ENCODE measurements at regions not wholly inside any gene's neighbourhood (a gene's known extent, or its start where the extent isn't known, plus 50 kb on each side); places are given as distances from the start of the nearest gene placed in this dataset.
A peak's percentile ranks its signal among the peaks of the same experiment; 100 is the strongest.

- no peak for DNase-seq (ENCODE audit: insufficient read length, low spot score)
- FAIRE-seq: peak; percentile 33
- TF ChIP-seq SPI1 (IDR thresholded peaks at IDR 0.05; ENCODE audit: low read depth, low read length) (no peak), POLR2A (IDR thresholded peaks at IDR 0.05; ENCODE audit: low read depth, low read length) (no peak), TAF1 (IDR thresholded peaks at IDR 0.05; ENCODE audit: low read depth, low read length) (no peak), POLR2AphosphoS5 (IDR thresholded peaks at IDR 0.05; ENCODE audit: low read depth, low read length) (no peak), POU2F2 (IDR thresholded peaks at IDR 0.05; ENCODE audit: low read depth, low read length) (no peak), PAX5 (IDR thresholded peaks at IDR 0.05; ENCODE audit: insufficient read depth, low read length, severe bottlenecking) (no peak)
These were observed 56.7 kb upstream of the MED4 start for GRCh38 chr13:48151363-48152161.

- FAIRE-seq (no peak), DNase-seq (ENCODE audit: insufficient read length, low spot score) (no peak)
- TF ChIP-seq POLR2AphosphoS5 (IDR thresholded peaks at IDR 0.05; ENCODE audit: low read depth, low read length) (no peak), PAX5 (IDR thresholded peaks at IDR 0.05; ENCODE audit: insufficient read depth, low read length, severe bottlenecking) (no peak), POLR2A (IDR thresholded peaks at IDR 0.05; ENCODE audit: low read depth, low read length) (no peak), SPI1 (IDR thresholded peaks at IDR 0.05; ENCODE audit: low read depth, low read length) (no peak), TAF1 (IDR thresholded peaks at IDR 0.05; ENCODE audit: low read depth, low read length) (no peak), POU2F2 (IDR thresholded peaks at IDR 0.05; ENCODE audit: low read depth, low read length) (no peak)
These were observed 53.5 kb upstream of the MED4 start for GRCh38 chr13:48148454-48148853.

- no peak for FAIRE-seq
- no peak for DNase-seq (ENCODE audit: insufficient read length, low spot score)
- TF ChIP-seq POLR2A (IDR thresholded peaks at IDR 0.05; ENCODE audit: low read depth, low read length) (no peak), POU2F2 (IDR thresholded peaks at IDR 0.05; ENCODE audit: low read depth, low read length) (no peak), POLR2AphosphoS5 (IDR thresholded peaks at IDR 0.05; ENCODE audit: low read depth, low read length) (no peak), SPI1 (IDR thresholded peaks at IDR 0.05; ENCODE audit: low read depth, low read length) (no peak), TAF1 (IDR thresholded peaks at IDR 0.05; ENCODE audit: low read depth, low read length) (no peak)
These were observed 51.7 kb upstream of the MED4 start for GRCh38 chr13:48146636-48147035.

GRCh38 chr13:48146122-48146521 is 51.2 kb upstream of the MED4 start:
- no peak for DNase-seq (ENCODE audit: insufficient read length, low spot score)
- no peak for FAIRE-seq
- no peak for TF ChIP-seq POLR2AphosphoS5 (IDR thresholded peaks at IDR 0.05; ENCODE audit: low read depth, low read length)
- no peak for TF ChIP-seq POU2F2 (IDR thresholded peaks at IDR 0.05; ENCODE audit: low read depth, low read length)
- TF ChIP-seq PAX5 (IDR thresholded peaks at IDR 0.05; ENCODE audit: insufficient read depth, low read length, severe bottlenecking): no peak
- TF ChIP-seq POLR2A (IDR thresholded peaks at IDR 0.05; ENCODE audit: low read depth, low read length): no peak
- no peak for TF ChIP-seq SPI1 (IDR thresholded peaks at IDR 0.05; ENCODE audit: low read depth, low read length)
- no peak for TF ChIP-seq TAF1 (IDR thresholded peaks at IDR 0.05; ENCODE audit: low read depth, low read length)
